ENCODE measurements at regions not wholly inside any gene's neighbourhood (a gene's known extent, or its start where the extent isn't known, plus 50 kb on each side); places are given as distances from the start of the nearest gene placed in this dataset.

GRCh38 chr13:58235454-58235853 is 603.9 kb downstream of the PCDH17 start:
- TF ChIP-seq CTCF (IDR thresholded peaks at IDR 0.05): no peak
- TF ChIP-seq EP300 (IDR thresholded peaks at IDR 0.05): no peak
- TF ChIP-seq POLR2AphosphoS5 (IDR thresholded peaks at IDR 0.05): no peak
- no peak for TF ChIP-seq POLR2A (IDR thresholded peaks at IDR 0.05; ENCODE audit: low read depth)
- WGBS: 89% methylated on average over 4 of the region's 4 CpGs
- intact Hi-C loops (cut with DNase I): no loop called here

GRCh38 chr13:58238972-58239773 is 607.6 kb downstream of the PCDH17 start:
- intact Hi-C loops (cut with DNase I): no loop called here
- Histone ChIP-seq H3K27ac (replicated peaks in 1 of 4) (no peak overlapping the region), H3K9me3 (peaks cover 0 to 3% (median 0%) of the 10 kb centered on the region in 4 donors), H3K4me1 (no peaks in the 10 kb centered on the region), H3K36me3 (no peaks in the 10 kb centered on the region), H3K4me3 (no peak overlapping the region), H3K27me3 (no peaks in the 10 kb centered on the region)
- 96% methylated on average over 7 of the region's 10 CpGs for WGBS
- DNase-seq (ENCODE audit: extremely low spot score): no peak
- no peak for TF ChIP-seq CTCF (IDR thresholded peaks at IDR 0.05)
- no peak for TF ChIP-seq EP300 (IDR thresholded peaks at IDR 0.05)
- no peak for TF ChIP-seq POLR2A (IDR thresholded peaks at IDR 0.05; ENCODE audit: low read depth)
- no peak for TF ChIP-seq POLR2AphosphoS5 (IDR thresholded peaks at IDR 0.05)

More at GRCh38 chr13:58235454-58235853, 603.9 kb downstream of the PCDH17 start:
- no peak overlapping the region for H3K4me3 ChIP-seq
- DNase-seq (ENCODE audit: extremely low spot score): no peak
- no peaks in the 10 kb centered on the region for H3K36me3 ChIP-seq
- H3K4me1 ChIP-seq: no peaks in the 10 kb centered on the region
- no peaks in the 10 kb centered on the region for H3K9me3 ChIP-seq
- H3K27ac ChIP-seq (replicated peaks in 1 of 4): no peak overlapping the region
- H3K27me3 ChIP-seq: no peaks in the 10 kb centered on the region

GRCh38 chr13:58239774-58240268 is 608.3 kb downstream of the PCDH17 start:
- intact Hi-C loops (cut with DNase I): no loop called here
- Histone ChIP-seq H3K36me3 (no peaks in the 10 kb centered on the region), H3K27ac (replicated peaks in 1 of 4) (no peak overlapping the region), H3K9me3 (peaks cover 0 to 5% (median 0%) of the 10 kb centered on the region in 4 donors), H3K4me3 (no peak overlapping the region), H3K4me1 (no peaks in the 10 kb centered on the region), H3K27me3 (no peaks in the 10 kb centered on the region)
- 88% methylated on average over 9 of the region's 9 CpGs for WGBS
- no peak for DNase-seq (ENCODE audit: extremely low spot score)
- no peak for TF ChIP-seq EP300 (IDR thresholded peaks at IDR 0.05)
- no peak for TF ChIP-seq POLR2A (IDR thresholded peaks at IDR 0.05; ENCODE audit: low read depth)

GRCh38 chr13:58247080-58247479 is 615.5 kb downstream of the PCDH17 start:
- Histone ChIP-seq H3K4me3 (no peak overlapping the region), H3K27me3 (no peaks in the 10 kb centered on the region), H3K27ac (replicated peaks in 1 of 4) (no peak overlapping the region), H3K9me3 (peaks cover 0 to 5% (median 0%) of the 10 kb centered on the region in 4 donors), H3K4me1 (no peaks in the 10 kb centered on the region), H3K36me3 (no peaks in the 10 kb centered on the region)
- TF ChIP-seq POLR2AphosphoS5 (IDR thresholded peaks at IDR 0.05) (no peak), EP300 (IDR thresholded peaks at IDR 0.05) (no peak), CTCF (IDR thresholded peaks at IDR 0.05) (no peak), POLR2A (IDR thresholded peaks at IDR 0.05; ENCODE audit: low read depth) (no peak)
- 77% methylated on average over 2 of the region's 2 CpGs for WGBS
- intact Hi-C loops (cut with DNase I): no loop called here
- DNase-seq (ENCODE audit: extremely low spot score): no peak

- TF ChIP-seq CTCF (IDR thresholded peaks at IDR 0.05): no peak
- TF ChIP-seq POLR2AphosphoS5 (IDR thresholded peaks at IDR 0.05): no peak
- no peak for TF ChIP-seq POLR2A (IDR thresholded peaks at IDR 0.05; ENCODE audit: low read depth)
- no peak for TF ChIP-seq EP300 (IDR thresholded peaks at IDR 0.05)
- H3K27ac ChIP-seq (replicated peaks in 1 of 4): no peak overlapping the region
- no peaks in the 10 kb centered on the region for H3K4me1 ChIP-seq
- H3K9me3 ChIP-seq: no peaks in the 10 kb centered on the region
- WGBS: 91% methylated on average over 1 of the region's 1 CpG
- intact Hi-C loops (cut with DNase I): no loop called here
- no peaks in the 10 kb centered on the region for H3K27me3 ChIP-seq
- no peaks in the 10 kb centered on the region for H3K36me3 ChIP-seq
- H3K4me3 ChIP-seq: no peak overlapping the region
- DNase-seq (ENCODE audit: extremely low spot score): no peak
Measured at GRCh38 chr13:58254943-58255342, 623.4 kb downstream of the PCDH17 start.
